Fibroblast of peridontal ligament (primary cell): ENCODE measurements at regions not wholly inside any gene's neighbourhood (a gene's known extent, or its start where the extent isn't known, plus 50 kb on each side); places are given as distances from the start of the nearest gene placed in this dataset.

Experiments used
- DNase-seq: peaks from one replicate; pipeline ENCODE4 v3.0.0-alpha.2; 2010; ENCODE audit errors: extremely low read depth

GRCh38 chr1:30332116-30333094, 391.0 kb downstream of the MATN1 start:
- DNase-seq: no peak

- no peak for DNase-seq
These were observed 391.8 kb downstream of the MATN1 start for GRCh38 chr1:30331415-30332065.

GRCh38 chr1:30330644-30331043, 392.7 kb downstream of the MATN1 start:
- DNase-seq: no peak

GRCh38 chr1:30329802-30330557, 393.4 kb downstream of the MATN1 start:
- DNase-seq: no peak

GRCh38 chr1:30329263-30329753, 394.1 kb downstream of the MATN1 start:
- no peak for DNase-seq

- DNase-seq: no peak
These were observed 394.8 kb downstream of the MATN1 start for GRCh38 chr1:30328401-30329262.

GRCh38 chr1:30328100-30328370, 395.4 kb downstream of the MATN1 start:
- DNase-seq: no peak

GRCh38 chr1:30327370-30328099, 395.9 kb downstream of the MATN1 start:
- no peak for DNase-seq

GRCh38 chr1:30325999-30326398, 397.4 kb downstream of the MATN1 start:
- no peak for DNase-seq

GRCh38 chr1:30325085-30325935, 398.1 kb downstream of the MATN1 start:
- DNase-seq: no peak

- DNase-seq: no peak
These were observed 398.9 kb downstream of the MATN1 start for GRCh38 chr1:30324251-30325084.

- no peak for DNase-seq
These were observed 399.5 kb downstream of the MATN1 start for GRCh38 chr1:30323841-30324240.

- no peak for DNase-seq
These were observed 400.0 kb downstream of the MATN1 start for GRCh38 chr1:30323352-30323751.

- DNase-seq: no peak
These were observed 400.5 kb downstream of the MATN1 start for GRCh38 chr1:30322859-30323257.

- no peak for DNase-seq
These were observed 401.2 kb downstream of the MATN1 start for GRCh38 chr1:30321996-30322858.

- DNase-seq: no peak
These were observed 402.0 kb downstream of the MATN1 start for GRCh38 chr1:30321246-30321910.

GRCh38 chr1:30320581-30320890, 402.8 kb downstream of the MATN1 start:
- DNase-seq: no peak
